A172 (cell line): ENCODE measurements at regions not wholly inside any gene's neighbourhood (a gene's known extent, or its start where the extent isn't known, plus 50 kb on each side); places are given as distances from the start of the nearest gene placed in this dataset.
"Not testable (repeated sequence)": the region's sequence is repeated elsewhere in the genome, so short reads cannot be mapped to it uniquely, and the experiment has no call there.

ENCODE experiments used
- DNase-seq: peaks from one replicate; pipeline ENCODE4 v3.0.0-alpha.2; 2015; ENCODE audit warnings: low spot score

DNA sequence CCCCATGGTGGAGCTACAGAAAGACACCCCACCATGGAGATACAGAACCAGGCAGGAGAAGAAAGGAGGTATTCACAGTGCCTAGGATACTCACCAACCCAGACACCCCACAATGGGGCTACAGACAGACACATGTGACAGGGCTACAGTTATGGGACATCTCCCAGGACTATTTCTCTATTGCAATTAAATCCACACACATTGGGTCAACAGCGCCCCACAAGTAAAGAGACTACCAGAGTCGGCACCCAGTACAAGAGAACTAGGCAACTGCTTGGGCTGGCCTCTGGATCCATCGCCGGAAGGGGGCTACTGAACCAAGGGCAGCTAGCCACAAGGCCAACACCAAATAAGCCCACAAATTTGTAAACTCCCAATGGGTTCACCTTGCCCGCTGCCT is 310.1 kb upstream of the NCKAP5 start:
- no peak for DNase-seq

- DNase-seq, result no peak
Observed at GRCh38 chr2:133879703-133880102, 311.4 kb upstream of the NCKAP5 start.

- not testable (repeated sequence) for DNase-seq
Observed at GRCh38 chr2:133882159-133882558, 313.9 kb upstream of the NCKAP5 start.

- peak; percentile 14 for DNase-seq
Observed at GRCh38 chr2:133884739-133885381, 316.6 kb upstream of the NCKAP5 start.

GRCh38 chr2:133885847-133886246 is 317.6 kb upstream of the NCKAP5 start:
- DNase-seq, result peak; percentile 34

- peak; percentile 78 for DNase-seq
Observed at GRCh38 chr2:133886735-133887675, 318.7 kb upstream of the NCKAP5 start.

GRCh38 chr2:133887676-133888040 is 319.4 kb upstream of the NCKAP5 start:
- no peak for DNase-seq

GRCh38 chr2:133888107-133888506 is 319.8 kb upstream of the NCKAP5 start:
- no peak for DNase-seq

DNA sequence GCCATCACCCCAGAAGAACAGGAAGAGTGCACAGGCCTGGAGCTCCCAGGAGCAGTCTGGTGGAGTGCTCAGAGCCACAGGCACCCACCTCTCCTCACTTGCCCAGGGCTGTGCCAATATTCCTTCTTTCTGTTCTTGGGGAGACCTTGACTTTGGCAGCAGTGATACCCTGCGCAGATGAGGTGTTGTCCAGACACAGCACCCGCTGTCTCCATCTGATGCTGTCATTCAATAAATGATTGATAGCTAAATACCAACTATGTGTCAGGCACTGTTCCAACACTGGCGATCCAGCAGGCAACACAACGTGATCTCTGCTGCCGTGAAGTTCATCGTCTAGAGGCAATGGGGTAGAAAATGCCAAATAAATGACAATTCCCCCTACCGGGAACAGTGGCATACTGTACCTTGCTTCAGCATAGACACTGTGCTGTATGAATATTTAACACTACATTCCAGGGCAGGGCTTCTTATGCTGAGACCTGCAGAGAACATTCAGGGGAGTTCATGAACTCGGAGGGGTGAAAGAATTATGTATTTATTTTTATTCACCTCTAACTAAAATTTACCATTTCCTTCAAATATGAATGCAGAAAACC is 320.5 kb upstream of the NCKAP5 start:
- DNase-seq, result no peak

DNA sequence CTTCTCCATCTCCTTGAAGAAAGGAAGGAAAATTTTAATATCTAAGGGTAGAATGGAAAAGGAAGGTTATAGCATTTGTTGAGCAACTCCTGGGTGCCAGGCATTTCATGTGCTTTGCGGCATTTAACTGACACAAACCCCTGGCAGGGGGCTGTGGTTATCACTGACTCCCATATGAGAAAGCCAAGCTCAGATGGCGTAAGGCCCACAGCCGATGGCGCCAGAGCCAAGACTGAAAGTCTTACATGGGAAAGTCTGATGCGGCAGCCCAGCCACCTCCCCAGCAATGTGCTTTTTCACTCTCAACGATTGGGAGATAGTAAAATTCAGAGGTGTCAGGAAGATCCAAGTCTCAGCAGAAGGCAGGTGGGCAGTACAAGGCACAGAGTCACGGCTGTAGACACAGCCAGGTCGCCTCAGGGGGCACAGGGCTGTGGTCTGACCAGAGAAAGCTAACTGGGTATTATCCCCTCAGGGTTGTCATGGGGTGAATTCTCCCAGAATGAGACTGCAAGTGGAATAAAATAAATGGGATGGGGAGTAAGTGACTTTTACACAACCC is 324.2 kb upstream of the NCKAP5 start:
- no peak for DNase-seq

- DNase-seq, result no peak
Observed at GRCh38 chr2:133894429-133894828, 326.2 kb upstream of the NCKAP5 start.

- DNase-seq, result not testable (repeated sequence)
Observed at GRCh38 chr2:133897838-133898237, 329.6 kb upstream of the NCKAP5 start.

- no peak for DNase-seq
Observed at GRCh38 chr2:133900909-133901308, 332.6 kb upstream of the NCKAP5 start.

- no peak for DNase-seq
Observed at GRCh38 chr2:133906396-133906795, 338.1 kb upstream of the NCKAP5 start.

DNA sequence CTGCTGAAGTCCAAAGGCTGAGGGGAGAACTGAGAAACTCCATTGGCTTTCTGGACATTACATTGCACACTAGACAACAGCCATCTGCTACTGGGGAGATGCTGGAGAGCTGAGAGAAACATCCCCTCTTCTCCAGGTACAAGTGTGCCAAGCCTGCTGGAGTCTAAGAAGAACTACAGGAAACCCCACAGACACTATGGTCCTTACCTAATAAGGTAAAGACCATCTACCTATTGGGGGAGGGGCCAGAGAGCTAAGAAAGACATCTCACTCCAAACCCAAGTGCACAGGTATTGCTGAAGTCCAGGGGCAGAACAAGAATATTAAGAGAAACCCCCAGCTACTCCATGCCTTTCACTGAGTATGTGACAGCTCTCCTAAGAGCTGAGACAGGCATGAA is 338.7 kb upstream of the NCKAP5 start:
- DNase-seq, result no peak

- no peak for DNase-seq
Observed at GRCh38 chr2:133908171-133908570, 339.9 kb upstream of the NCKAP5 start.

- DNase-seq, result no peak
Observed at GRCh38 chr2:133918141-133918540, 335.7 kb upstream of the MGAT5 start.

DNA sequence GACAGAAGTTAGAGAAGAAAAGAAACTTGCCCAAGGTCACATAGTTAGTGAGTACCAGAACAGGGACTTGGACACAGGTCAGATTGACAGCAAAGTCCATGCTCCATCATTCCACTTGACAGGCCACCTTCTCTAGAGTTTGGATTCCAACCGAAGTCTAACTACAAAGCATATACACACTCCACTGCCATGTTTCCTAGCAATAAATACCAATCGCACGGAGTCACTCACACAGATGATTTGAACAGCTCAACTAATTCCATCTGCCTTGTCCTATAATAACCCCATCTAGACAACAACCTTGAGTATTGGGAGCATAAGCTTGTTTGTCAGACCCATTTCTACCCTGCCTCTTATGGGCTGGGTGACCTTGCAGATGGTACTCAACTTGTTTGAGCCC is 334.6 kb upstream of the MGAT5 start:
- no peak for DNase-seq

DNA sequence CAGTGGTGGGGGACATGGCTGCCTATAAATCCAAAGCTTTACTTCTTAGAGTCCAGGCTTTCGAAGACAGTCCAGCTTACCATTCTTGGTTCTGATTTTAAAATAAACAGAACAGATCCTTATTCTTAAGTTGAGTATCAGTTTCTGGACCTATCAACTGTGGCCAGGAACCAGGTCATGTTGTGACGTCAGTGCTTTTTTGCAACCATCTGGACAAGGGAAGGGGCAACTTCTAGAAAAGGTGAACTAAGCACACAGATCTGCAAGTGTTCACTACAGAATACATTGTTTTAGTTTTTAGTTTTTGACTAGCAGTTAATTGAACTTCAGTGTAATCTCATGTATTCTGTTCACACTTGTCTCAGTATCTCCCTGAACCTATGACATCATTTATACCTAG is 326.0 kb upstream of the MGAT5 start:
- no peak for DNase-seq

DNA sequence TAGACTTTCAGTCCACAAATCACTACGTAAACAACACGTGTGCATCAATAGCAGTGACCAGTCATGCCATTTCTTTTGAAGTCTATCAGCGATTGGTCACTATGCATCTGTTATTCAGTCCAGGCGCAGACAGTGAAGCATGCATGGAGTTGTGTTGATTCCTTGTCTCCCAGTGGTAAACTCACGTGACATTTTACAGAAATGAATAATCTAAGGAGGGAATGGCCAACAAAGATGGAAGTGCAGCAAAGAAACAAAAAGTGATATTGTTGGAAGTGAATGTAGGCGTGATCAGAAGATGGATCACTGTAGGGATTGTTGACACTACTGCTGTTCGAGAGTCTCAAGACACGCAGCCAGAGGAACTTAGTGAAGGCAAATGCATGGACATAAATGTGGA is 317.8 kb upstream of the MGAT5 start:
- DNase-seq, result no peak

- DNase-seq, result no peak
Observed at GRCh38 chr2:133936601-133937000, 317.3 kb upstream of the MGAT5 start.

GRCh38 chr2:133937669-133938068 is 316.2 kb upstream of the MGAT5 start:
- no peak for DNase-seq

DNA sequence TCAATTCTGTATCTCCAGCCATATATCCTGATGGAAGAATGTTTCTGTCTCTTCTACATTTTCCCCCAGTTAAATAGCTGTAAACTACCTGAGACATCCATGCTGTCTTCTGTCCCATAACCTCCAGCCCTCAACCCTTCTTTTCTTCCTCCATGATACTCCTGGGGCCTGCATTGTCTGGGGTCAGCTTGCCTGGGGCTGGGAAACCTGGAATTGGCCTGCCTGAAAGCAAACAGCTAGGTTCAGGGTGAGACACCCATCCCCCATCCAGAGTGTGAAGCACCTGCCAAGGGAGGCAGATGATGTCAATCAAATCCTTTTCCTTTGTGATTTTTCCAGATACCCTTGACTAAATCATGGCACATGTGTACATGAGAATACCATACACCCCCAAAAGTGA is 313.7 kb upstream of the MGAT5 start:
- DNase-seq, result no peak
